Lower leg skin (tissue), 4 donors: ENCODE measurements at regions not wholly inside any gene's neighbourhood (a gene's known extent, or its start where the extent isn't known, plus 50 kb on each side); places are given as distances from the start of the nearest gene placed in this dataset.
A peak's percentile ranks its signal among the peaks of the same experiment; 100 is the strongest.

Experiments
- DNase-seq, 2 donors: peaks; one replicate each; pipeline ENCODE4 v3.0.0-alpha.2; 2019; ENCODE audit warnings: low spot score in 2 of 2
- H3K4me3 ChIP-seq: fragments of 200-600 bp; sonication (generic); 2 replicates; pipeline ENCODE4 v1.5.1; 2017; ENCODE audit warnings: mild to moderate bottlenecking, low read depth; ENCODE audit not compliant: poor library complexity, severe bottlenecking
- POLR2A ChIP-seq, 2 donors: fragments of 450-650 bp; IDR thresholded peaks; one replicate each; pipeline ENCODE4 v1.6.1; 2016 to 2017; ENCODE audit warnings: antibody characterized with exemption in 2 of 2, mild to moderate bottlenecking in 1 of 2, moderate library complexity in 1 of 2
- WGBS, 2 donors: methylation state at CpG; one replicate each; pipeline ENCODE4 v1.1.5; 2018; 5-methylcytosine and 5-hydroxymethylcytosine counted together
- intact Hi-C: fragments of 100-400 bp; cut with DNase I; formaldehyde crosslinking; loops from one replicate; pipeline ENCODE4 v1.15.0; 2023; ENCODE audit warnings: low total_unique reads
- TF ChIP-seq, protein P1 (sequence below), 3 donors: fragments of 450-650 bp; IDR thresholded peaks; one replicate each; pipeline ENCODE4 v1.5.1; 2016; ENCODE audit warnings: antibody characterized with exemption in 3 of 3, mild to moderate bottlenecking in 3 of 3, moderate library complexity in 2 of 3

DNA sequence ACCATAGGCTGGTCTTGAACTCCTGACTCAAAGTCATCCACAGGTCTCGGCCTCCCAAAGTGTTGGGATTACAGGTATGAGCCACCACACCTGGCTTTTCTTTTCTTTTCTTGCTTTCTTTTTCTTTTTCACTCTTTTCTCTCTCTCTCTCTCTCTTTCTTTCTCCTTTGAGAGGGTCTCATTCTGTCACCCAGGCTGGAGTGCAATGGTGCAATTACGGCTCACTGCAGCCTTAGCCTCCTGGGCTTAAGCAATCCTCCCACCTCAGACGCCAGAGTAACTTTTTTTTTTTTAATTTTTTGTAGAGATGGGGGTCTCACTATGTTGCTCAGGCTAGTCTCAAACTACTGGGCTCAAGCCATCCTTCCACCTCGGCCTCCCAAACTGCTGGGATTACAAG, 133.1 kb upstream of the UBE2E1 start:
- WGBS, 2 donors, result 90 to 92% methylated on average over 4 of the region's 4 CpGs
- no peak for DNase-seq
- intact Hi-C loops, result no loop called here
- TF ChIP-seq, protein P1, sequence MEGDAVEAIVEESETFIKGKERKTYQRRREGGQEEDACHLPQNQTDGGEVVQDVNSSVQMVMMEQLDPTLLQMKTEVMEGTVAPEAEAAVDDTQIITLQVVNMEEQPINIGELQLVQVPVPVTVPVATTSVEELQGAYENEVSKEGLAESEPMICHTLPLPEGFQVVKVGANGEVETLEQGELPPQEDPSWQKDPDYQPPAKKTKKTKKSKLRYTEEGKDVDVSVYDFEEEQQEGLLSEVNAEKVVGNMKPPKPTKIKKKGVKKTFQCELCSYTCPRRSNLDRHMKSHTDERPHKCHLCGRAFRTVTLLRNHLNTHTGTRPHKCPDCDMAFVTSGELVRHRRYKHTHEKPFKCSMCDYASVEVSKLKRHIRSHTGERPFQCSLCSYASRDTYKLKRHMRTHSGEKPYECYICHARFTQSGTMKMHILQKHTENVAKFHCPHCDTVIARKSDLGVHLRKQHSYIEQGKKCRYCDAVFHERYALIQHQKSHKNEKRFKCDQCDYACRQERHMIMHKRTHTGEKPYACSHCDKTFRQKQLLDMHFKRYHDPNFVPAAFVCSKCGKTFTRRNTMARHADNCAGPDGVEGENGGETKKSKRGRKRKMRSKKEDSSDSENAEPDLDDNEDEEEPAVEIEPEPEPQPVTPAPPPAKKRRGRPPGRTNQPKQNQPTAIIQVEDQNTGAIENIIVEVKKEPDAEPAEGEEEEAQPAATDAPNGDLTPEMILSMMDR (IDR thresholded peaks at IDR 0.05), result no peak
- TF ChIP-seq POLR2A (IDR thresholded peaks at IDR 0.05), result no peak
- no peak overlapping the region for H3K4me3 ChIP-seq

DNA sequence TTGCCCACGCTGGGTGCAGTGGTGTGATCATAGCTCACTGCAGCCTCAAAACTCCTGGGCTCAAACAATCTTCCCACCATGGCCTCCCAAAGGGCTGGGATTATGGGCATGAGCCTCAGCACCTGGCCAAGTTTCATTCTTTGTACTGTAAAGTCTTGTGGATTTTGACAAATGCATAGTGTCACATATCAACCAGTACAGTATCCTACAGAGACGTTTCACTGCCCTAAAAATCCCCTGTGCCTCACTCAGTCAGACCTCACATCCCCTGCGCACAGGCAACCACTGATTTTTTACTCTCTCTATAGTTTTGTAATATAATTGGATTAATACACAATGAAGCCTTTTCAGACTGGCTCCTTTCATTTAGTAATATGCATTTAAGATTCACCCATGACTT, 130.7 kb upstream of the UBE2E1 start:
- no peak for DNase-seq
- WGBS, 2 donors, result 60 to 91% methylated on average over 3 of the region's 3 CpGs
- intact Hi-C loops, result no loop called here
- H3K4me3 ChIP-seq, result no peak overlapping the region
- no peak for TF ChIP-seq POLR2A (IDR thresholded peaks at IDR 0.05)
- TF ChIP-seq, protein P1 (IDR thresholded peaks at IDR 0.05), result no peak

DNA sequence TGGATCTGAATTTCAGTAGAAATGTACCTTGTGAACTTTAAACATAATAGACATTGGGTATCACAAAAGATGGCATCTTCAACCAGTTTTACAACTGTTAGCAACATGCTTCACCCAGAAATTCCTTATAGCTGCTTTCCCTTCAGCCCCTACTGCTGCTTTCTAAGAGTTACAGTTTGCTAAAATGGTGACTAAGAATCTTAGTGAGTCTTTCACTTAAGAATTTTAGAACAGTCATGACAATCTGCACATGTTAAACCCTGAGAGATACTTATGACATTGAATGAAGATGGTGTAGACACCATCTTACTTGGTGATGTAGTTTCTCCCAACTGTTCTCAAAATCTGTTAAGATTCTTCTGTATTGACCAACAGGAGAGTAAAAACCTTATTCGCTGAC, 129.7 kb upstream of the UBE2E1 start:
- TF ChIP-seq, protein P1 (IDR thresholded peaks at IDR 0.05), result no peak
- no peak for TF ChIP-seq POLR2A (IDR thresholded peaks at IDR 0.05)
- intact Hi-C loops, result no loop called here

DNA sequence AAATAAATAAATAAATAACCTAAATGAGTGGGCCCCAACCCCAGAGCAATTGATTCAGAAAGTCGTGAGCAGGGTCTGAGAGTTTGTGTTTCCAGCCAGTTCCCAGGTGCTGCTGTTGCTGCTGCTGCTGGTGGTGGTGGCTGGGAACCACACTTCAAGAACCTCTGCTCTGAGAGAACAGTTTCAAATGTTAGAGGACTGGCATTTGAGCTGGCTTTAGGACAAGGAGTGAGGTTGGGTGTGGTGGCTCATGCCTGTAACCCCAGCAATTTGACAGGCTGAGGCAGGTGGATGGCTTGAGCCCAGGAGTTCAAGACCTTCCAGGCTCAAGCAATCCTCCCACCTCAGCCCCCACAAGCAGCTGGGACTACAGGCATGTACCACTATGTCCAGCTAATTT, 123.1 kb upstream of the UBE2E1 start:
- H3K4me3 ChIP-seq, result no peak overlapping the region
- no peak for TF ChIP-seq POLR2A (IDR thresholded peaks at IDR 0.05)
- WGBS, 2 donors, result 59 to 68% methylated on average over 1 of the region's 1 CpG
- DNase-seq, result no peak
- intact Hi-C loops, result no loop called here

More for the DNA sequence above, 129.7 kb upstream of the UBE2E1 start:
- no peak overlapping the region for H3K4me3 ChIP-seq
- WGBS, 2 donors, result 96 to 100% methylated on average over 1 of the region's 1 CpG
- no peak for DNase-seq

DNA sequence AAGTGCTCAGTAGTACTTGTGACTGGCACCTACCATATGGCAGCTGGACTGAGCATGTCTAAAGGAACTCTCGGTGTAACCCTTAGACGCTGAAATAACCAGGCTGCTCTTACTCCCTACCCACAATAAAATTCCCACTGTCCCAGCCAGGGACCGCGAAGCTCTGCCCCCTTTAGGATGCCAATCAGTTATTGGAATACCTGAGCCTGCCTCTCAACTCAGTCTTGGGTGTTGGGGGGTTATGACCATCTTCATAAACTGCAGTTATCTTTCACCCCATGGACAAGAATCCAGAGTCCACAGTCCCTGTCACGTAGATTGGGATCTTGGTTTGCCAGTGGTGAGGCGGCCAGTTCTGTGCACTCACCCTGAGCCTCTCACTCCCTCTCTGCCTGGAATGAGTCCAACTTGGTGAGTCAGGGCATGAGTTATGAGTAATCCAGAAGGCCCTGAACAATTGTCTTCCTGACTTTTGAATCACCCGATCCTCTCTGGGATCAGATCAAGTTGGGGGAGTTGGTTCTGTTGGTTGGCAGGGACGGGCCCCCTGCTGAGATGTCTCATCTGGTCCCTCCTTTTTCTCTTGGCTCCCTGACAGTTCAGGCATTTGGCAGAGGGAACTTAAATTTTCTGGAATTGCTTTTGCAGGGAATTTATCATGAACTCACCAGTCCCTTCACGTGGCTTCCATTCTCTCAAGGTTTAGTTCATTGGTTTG, 120.1 kb upstream of the UBE2E1 start:
- 23% methylated on average over 9 of the region's 9 CpGs for WGBS, 2 donors
- intact Hi-C loops, result no loop called here

DNA sequence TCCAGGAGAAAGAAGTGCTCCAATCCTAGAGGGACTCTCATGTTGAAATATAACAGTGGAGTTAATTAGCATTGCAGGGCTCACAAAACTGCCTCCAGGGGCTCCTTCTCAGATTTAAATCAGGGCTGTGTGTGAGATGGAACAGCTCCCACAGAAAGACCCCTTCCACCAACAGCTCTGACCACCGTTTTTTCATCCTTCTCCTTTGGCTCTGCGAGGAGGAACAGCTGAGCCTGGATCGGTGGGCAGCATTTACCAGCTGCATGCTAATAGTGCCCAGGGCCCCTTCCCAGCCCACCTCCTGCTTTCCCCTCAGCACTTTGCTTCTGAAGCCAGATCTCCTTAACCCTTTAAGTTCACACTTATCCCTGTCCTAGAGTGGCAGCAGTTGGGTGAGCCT, 119.2 kb upstream of the UBE2E1 start:
- WGBS, 2 donors, result 76 to 85% methylated on average over 3 of the region's 3 CpGs
- intact Hi-C loops, result no loop called here
- DNase-seq, result no peak
- TF ChIP-seq POLR2A (IDR thresholded peaks at IDR 0.05), result no peak
- TF ChIP-seq, protein P1 (IDR thresholded peaks at IDR 0.05), result no peak
- H3K4me3 ChIP-seq, result no peak overlapping the region

More for the DNA sequence above, 120.1 kb upstream of the UBE2E1 start:
- no peak for TF ChIP-seq POLR2A (IDR thresholded peaks at IDR 0.05)
- TF ChIP-seq, protein P1 (IDR thresholded peaks at IDR 0.05), result no peak
- H3K4me3 ChIP-seq, result no peak overlapping the region
- peak; percentile 91 to 93 for DNase-seq
